ENCODE measurements at regions not wholly inside any gene's neighbourhood (a gene's known extent, or its start where the extent isn't known, plus 50 kb on each side); places are given as distances from the start of the nearest gene placed in this dataset.

- Histone ChIP-seq H3K36me3 (ENCODE audit: control insufficient read depth in 4 of 4, insufficient read depth in 3 of 4, low read depth in 1 of 4, low read length in 3 of 4) (no peaks in the 10 kb centered on the region), H3K27ac (ENCODE audit: low read depth in 1 of 2, low read length in 2 of 2) (no peak overlapping the region), H3K4me1 (ENCODE audit: control insufficient read depth in 4 of 4, insufficient read depth in 4 of 4, low read length in 3 of 4) (no peaks in the 10 kb centered on the region), H3K4me3 (ENCODE audit: low read depth in 1 of 3, low read length in 3 of 3) (no peak overlapping the region), H3K27me3 (ENCODE audit: control insufficient read depth in 4 of 4, insufficient read depth in 4 of 4, low read length in 3 of 4) (no peaks in the 10 kb centered on the region), H3K9me3 (ENCODE audit: control insufficient read depth in 4 of 4, low read length in 3 of 4) (no peaks in the 10 kb centered on the region), H3K9ac (ENCODE audit: low read depth in 1 of 2, low read length in 2 of 2) (no peak overlapping the region)
- TF ChIP-seq REST (IDR thresholded peaks at IDR 0.05), result no peak
- TF ChIP-seq GABPA (IDR thresholded peaks at IDR 0.05 in 1 of 2, conservative IDR thresholded peaks at IDR 0.05 in 1 of 2), result no peak
- no peak for TF ChIP-seq RAD21 (IDR thresholded peaks at IDR 0.05)
- no peak for TF ChIP-seq ZBTB33 (IDR thresholded peaks at IDR 0.05)
- TF ChIP-seq FOXA1 (IDR thresholded peaks at IDR 0.05), result no peak
- TF ChIP-seq EGR1 (IDR thresholded peaks at IDR 0.05; ENCODE audit: low read depth in 2 of 2), result no peak
- no peak for TF ChIP-seq TAF1 (conservative IDR thresholded peaks at IDR 0.05)
- DNase-seq (ENCODE audit: low spot score), result no peak
Measured at GRCh38 chr16:60811657-60812056, 1224.6 kb downstream of the CDH8 start.

GRCh38 chr16:60811051-60811608, 1225.1 kb downstream of the CDH8 start:
- Histone ChIP-seq H3K27ac (ENCODE audit: low read depth in 1 of 2, low read length in 2 of 2) (no peak overlapping the region), H3K9ac (ENCODE audit: low read depth in 1 of 2, low read length in 2 of 2) (no peak overlapping the region), H3K27me3 (ENCODE audit: control insufficient read depth in 4 of 4, insufficient read depth in 4 of 4, low read length in 3 of 4) (no peaks in the 10 kb centered on the region), H3K9me3 (ENCODE audit: control insufficient read depth in 4 of 4, low read length in 3 of 4) (no peaks in the 10 kb centered on the region), H3K4me3 (ENCODE audit: low read depth in 1 of 3, low read length in 3 of 3) (no peak overlapping the region), H3K36me3 (ENCODE audit: control insufficient read depth in 4 of 4, insufficient read depth in 3 of 4, low read depth in 1 of 4, low read length in 3 of 4) (no peaks in the 10 kb centered on the region), H3K4me1 (ENCODE audit: control insufficient read depth in 4 of 4, insufficient read depth in 4 of 4, low read length in 3 of 4) (no peaks in the 10 kb centered on the region)
- WGBS, result 57% methylated on average over 6 of the region's 6 CpGs
- no peak for DNase-seq (ENCODE audit: low spot score)
- TF ChIP-seq TAF1 (conservative IDR thresholded peaks at IDR 0.05), result no peak
- no peak for TF ChIP-seq HNF4A (conservative IDR thresholded peaks at IDR 0.05)
- TF ChIP-seq FOXA1 (IDR thresholded peaks at IDR 0.05), result no peak
- TF ChIP-seq CTCF (IDR thresholded peaks at IDR 0.05; ENCODE audit: low read depth, low read length, missing input control), result no peak
- no peak for TF ChIP-seq HNF4G (IDR thresholded peaks at IDR 0.05)
- TF ChIP-seq NR2F2 (IDR thresholded peaks at IDR 0.05), result no peak
- no peak for TF ChIP-seq RAD21 (IDR thresholded peaks at IDR 0.05)
- TF ChIP-seq JUND (IDR thresholded peaks at IDR 0.05), result no peak
- TF ChIP-seq RXRA (IDR thresholded peaks at IDR 0.05), result no peak
- TF ChIP-seq ATF3 (IDR thresholded peaks at IDR 0.05), result no peak
- no peak for TF ChIP-seq SP1 (IDR thresholded peaks at IDR 0.05)
- TF ChIP-seq GABPA (IDR thresholded peaks at IDR 0.05 in 1 of 2, conservative IDR thresholded peaks at IDR 0.05 in 1 of 2), result no peak
- TF ChIP-seq EGR1 (IDR thresholded peaks at IDR 0.05; ENCODE audit: low read depth in 2 of 2), result no peak
- no peak for TF ChIP-seq FOXA2 (IDR thresholded peaks at IDR 0.05)
- TF ChIP-seq YY1 (IDR thresholded peaks at IDR 0.05), result no peak
- no peak for TF ChIP-seq MAX (IDR thresholded peaks at IDR 0.05)
- TF ChIP-seq ZBTB33 (IDR thresholded peaks at IDR 0.05), result no peak

Measured in liver (tissue), 8 donors.